Activated naive CD4-positive, alpha-beta T cell treated with anti-CD3 and anti-CD28 coated beads for 36 hours (primary cell): ENCODE measurements at regions not wholly inside any gene's neighbourhood (a gene's known extent, or its start where the extent isn't known, plus 50 kb on each side); places are given as distances from the start of the nearest gene placed in this dataset.
A peak's percentile ranks its signal among the peaks of the same experiment; 100 is the strongest.

ENCODE experiments used
- CTCF ChIA-PET: fragments of 350-600 bp; sonication (Branson Sonifier 250); formaldehyde crosslinking; loops from one replicate; lab custom pipeline; 2021; ENCODE audit warnings: antibody characterized with exemption; lab: Charles Lee
- DNase-seq: peaks from one replicate; pipeline ENCODE4 v3.0.0-alpha.2; 2020
- H3K27ac Mint-ChIP-seq: one replicate; pipeline ENCODE4 v1.8.0; 2021; ENCODE audit warnings: mild to moderate bottlenecking, mixed read lengths
- H3K27me3 Mint-ChIP-seq: one replicate; pipeline ENCODE4 v1.8.0; 2021; ENCODE audit warnings: low read depth, mixed read lengths
- H3K36me3 Mint-ChIP-seq: one replicate; pipeline ENCODE4 v1.8.0; 2021; ENCODE audit warnings: low read depth, mixed read lengths
- H3K4me1 Mint-ChIP-seq: one replicate; pipeline ENCODE4 v1.8.0; 2021; ENCODE audit warnings: low read depth, mixed read lengths
- H3K4me3 Mint-ChIP-seq: one replicate; pipeline ENCODE4 v1.8.0; 2021; ENCODE audit warnings: mild to moderate bottlenecking, moderate library complexity, mixed read lengths
- H3K9me3 Mint-ChIP-seq: one replicate; pipeline ENCODE4 v1.8.0; 2021; ENCODE audit warnings: mixed read lengths
- intact Hi-C: fragments of 100-400 bp; cut with micrococcal nuclease; formaldehyde crosslinking; loops from one replicate; pipeline ENCODE4 v1.15.1; 2023

GRCh38 chr9:121550041-121550440 lies 50.4 kb upstream of the GGTA1 start:
- intact Hi-C loops = loop anchor here (1.0 kb wide), 1 partner anchor 442 kb away; no protein-coding TSS in a partner anchor
- H3K27ac Mint-ChIP-seq = no peak overlapping the region
- CTCF ChIA-PET = interaction anchor here (0.6 to 1.8 kb wide), 6 partner anchors 10 to 134 kb away, joined by 3 to 9 read pairs (median 4); no protein-coding TSS in a partner anchor

DNA sequence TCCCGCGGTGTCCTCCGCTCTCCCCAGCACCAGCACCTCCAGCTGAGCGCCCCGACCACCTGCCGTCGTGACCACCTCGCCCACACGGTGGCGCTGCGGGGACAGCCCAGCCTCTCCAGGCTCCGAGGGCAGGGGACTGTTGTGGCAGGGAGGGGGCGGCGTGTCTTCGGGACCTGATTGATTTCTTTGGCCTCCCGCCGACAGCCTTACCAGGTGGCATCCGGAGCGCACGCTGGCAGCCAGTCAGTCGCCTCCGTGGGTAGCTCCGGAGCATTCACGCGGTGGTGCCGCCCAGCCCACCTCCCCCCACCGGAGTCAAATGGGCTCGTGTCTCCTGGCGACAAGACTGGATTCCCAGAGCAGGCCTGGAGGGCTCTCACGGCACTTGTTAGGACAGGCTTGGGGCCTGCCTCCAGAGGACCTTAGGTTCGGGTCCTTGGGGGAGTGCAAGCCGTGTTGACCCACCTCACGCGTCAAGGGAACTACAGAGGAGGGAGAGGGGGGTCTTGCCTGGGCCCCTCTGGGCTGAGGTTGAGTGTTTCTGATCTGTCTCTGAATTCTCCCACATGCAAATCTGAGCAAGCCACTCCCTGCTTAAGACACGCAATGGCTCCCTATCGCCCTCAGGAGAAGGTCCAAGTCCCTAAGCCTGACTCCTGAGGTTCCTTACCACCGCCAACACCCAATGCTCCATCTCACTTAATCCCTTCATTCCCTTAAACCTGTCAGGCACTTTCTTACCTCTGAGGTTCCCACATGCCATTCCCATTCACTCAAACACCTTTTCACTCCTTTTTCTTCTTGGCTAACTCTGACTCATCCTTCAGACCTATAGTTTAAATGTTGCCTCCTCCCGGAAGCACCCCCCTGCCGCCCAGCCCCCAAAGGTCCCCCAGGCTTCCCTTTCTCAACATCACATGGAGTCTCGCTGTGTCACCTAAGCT lies 51.2 kb upstream of the GGTA1 start:
- DNase-seq = peak; percentile 85
- Mint-ChIP-seq H3K4me1 (peaks cover 2% of the 10 kb centered on the region), H3K36me3 (no peaks in the 10 kb centered on the region), H3K9me3 (no peaks in the 10 kb centered on the region), H3K27me3 (peaks cover 29% of the 10 kb centered on the region), H3K4me3 (no peak overlapping the region), H3K27ac (no peak overlapping the region)
- CTCF ChIA-PET = interaction anchor here (0.6 to 1.8 kb wide), 7 partner anchors 9 to 133 kb away, joined by 3 to 9 read pairs (median 4); no protein-coding TSS in a partner anchor
- intact Hi-C loops = loop anchor here (1.0 kb wide), 1 partner anchor 441 kb away; no protein-coding TSS in a partner anchor

More at GRCh38 chr9:121550041-121550440, 50.4 kb upstream of the GGTA1 start:
- Mint-ChIP-seq H3K36me3 (no peaks in the 10 kb centered on the region), H3K27me3 (peaks cover 32% of the 10 kb centered on the region), H3K4me3 (no peak overlapping the region), H3K4me1 (peaks cover 2% of the 10 kb centered on the region), H3K9me3 (no peaks in the 10 kb centered on the region)
- no peak for DNase-seq

DNA sequence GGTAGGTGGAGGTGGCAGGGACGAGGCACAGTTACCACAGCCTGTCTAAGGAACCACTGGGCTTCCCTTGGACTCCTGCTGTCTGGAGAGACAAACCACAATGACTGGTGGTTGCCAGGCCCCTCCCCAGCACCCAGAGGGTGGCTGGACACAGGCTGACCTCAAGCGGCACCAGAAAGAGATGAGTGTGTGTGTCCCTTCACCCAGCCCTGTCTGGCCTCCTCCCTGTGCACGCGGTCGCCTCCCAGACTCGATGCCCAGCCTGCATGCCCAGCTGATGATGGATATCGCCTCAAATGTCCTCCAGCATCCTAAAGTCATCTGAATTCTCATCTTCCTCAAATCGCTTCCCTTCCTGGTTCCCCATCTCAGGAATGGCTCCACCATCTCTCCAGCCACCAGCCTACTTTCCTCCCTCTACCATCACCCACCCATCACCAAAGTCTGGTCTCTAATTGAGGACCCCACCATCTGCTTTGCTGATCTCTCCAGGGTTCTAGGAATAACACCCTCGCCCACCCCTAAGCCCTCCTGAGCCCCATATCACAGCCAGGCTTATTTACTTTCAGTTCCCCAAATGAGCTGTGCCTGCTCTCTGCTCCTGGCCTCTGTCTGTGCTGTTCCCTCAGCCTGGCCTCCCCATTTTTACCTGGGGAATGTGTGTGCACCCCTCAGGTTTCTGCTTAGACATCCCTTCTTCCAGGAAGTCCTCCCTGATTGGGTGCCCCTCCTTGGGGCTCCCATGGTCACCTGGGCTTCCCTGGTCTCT lies 52.5 kb upstream of the GGTA1 start:
- Mint-ChIP-seq H3K36me3 (no peaks in the 10 kb centered on the region), H3K9me3 (no peaks in the 10 kb centered on the region), H3K27me3 (peaks cover 27% of the 10 kb centered on the region), H3K27ac (no peak overlapping the region), H3K4me3 (no peak overlapping the region), H3K4me1 (peaks cover 2% of the 10 kb centered on the region)
- intact Hi-C loops = no loop called here
- CTCF ChIA-PET = no interaction called here
- no peak for DNase-seq

- H3K9me3 Mint-ChIP-seq = no peaks in the 10 kb centered on the region
- CTCF ChIA-PET = interaction anchor here (1.1 to 3.4 kb wide), 2 partner anchors 10 to 127 kb away, joined by 3 to 20 read pairs; no protein-coding TSS in a partner anchor
- H3K36me3 Mint-ChIP-seq = no peaks in the 10 kb centered on the region
- no peak overlapping the region for H3K27ac Mint-ChIP-seq
- DNase-seq = no peak
- no peak overlapping the region for H3K4me3 Mint-ChIP-seq
- intact Hi-C loops = no loop called here
- H3K27me3 Mint-ChIP-seq = peaks cover 9% of the 10 kb centered on the region
- H3K4me1 Mint-ChIP-seq = peaks cover 3% of the 10 kb centered on the region
Measured at GRCh38 chr9:121556082-121556481, 56.4 kb upstream of the GGTA1 start.

- H3K9me3 Mint-ChIP-seq = no peaks in the 10 kb centered on the region
- H3K27ac Mint-ChIP-seq = no peak overlapping the region
- H3K4me3 Mint-ChIP-seq = no peak overlapping the region
- peaks cover 6% of the 10 kb centered on the region for H3K27me3 Mint-ChIP-seq
- CTCF ChIA-PET = interaction anchor here (1.1 to 3.4 kb wide), 2 partner anchors 10 to 127 kb away, joined by 3 to 20 read pairs; no protein-coding TSS in a partner anchor
- no peaks in the 10 kb centered on the region for H3K36me3 Mint-ChIP-seq
- no peak for DNase-seq
- peaks cover 3% of the 10 kb centered on the region for H3K4me1 Mint-ChIP-seq
- intact Hi-C loops = no loop called here
Measured at GRCh38 chr9:121556580-121556979, 56.9 kb upstream of the GGTA1 start.

DNA sequence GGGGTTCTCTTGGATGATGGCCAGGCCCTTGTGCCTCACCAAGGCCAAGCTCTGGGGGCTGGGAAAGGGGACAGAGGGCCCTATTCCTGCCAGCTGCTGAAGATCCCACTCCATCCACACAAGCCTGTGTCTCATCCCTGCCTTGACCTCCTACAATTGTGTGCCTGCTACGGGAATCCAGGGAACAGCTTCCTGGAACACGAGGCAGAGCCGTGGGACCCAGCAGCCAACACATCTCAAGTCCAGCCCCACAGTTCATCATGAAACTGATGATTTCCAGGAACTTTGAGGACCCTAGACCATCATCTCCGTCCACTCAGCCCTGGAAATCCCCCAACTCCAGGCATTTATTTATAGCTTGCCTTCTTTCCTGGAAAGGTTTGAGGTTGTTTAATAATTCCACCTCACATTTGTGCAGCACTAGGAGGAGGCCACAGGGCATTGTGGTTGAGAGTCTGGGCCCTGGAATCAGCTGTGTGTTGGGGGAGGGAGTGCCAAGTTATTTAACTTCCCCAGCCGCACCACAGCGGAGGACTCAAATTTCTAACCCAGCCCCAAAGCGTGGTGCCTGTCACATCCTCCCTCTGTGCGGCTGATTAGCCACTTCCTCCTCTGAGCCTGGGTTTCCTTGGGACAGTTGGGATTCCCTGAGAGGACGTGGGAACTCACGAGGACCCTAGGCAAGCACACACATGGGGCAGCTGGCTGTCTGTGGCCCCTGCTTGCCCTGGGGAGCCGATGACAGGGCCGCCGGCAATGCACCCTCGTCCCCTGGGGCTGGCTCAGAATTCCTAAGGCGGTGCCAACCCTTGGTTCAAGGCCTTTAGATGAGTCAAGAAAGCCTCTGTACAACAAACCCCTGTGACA lies 58.2 kb upstream of the GGTA1 start:
- H3K4me1 Mint-ChIP-seq = peaks cover 3% of the 10 kb centered on the region
- peaks cover 4% of the 10 kb centered on the region for H3K27me3 Mint-ChIP-seq
- H3K27ac Mint-ChIP-seq = no peak overlapping the region
- intact Hi-C loops = no loop called here
- H3K9me3 Mint-ChIP-seq = no peaks in the 10 kb centered on the region
- CTCF ChIA-PET = interaction anchor here (0.6 to 3.4 kb wide), 3 partner anchors 12 to 638 kb away, joined by 3 to 20 read pairs (median 4); no protein-coding TSS in a partner anchor
- no peaks in the 10 kb centered on the region for H3K36me3 Mint-ChIP-seq
- peak; percentile 12 for DNase-seq
- H3K4me3 Mint-ChIP-seq = no peak overlapping the region

DNA sequence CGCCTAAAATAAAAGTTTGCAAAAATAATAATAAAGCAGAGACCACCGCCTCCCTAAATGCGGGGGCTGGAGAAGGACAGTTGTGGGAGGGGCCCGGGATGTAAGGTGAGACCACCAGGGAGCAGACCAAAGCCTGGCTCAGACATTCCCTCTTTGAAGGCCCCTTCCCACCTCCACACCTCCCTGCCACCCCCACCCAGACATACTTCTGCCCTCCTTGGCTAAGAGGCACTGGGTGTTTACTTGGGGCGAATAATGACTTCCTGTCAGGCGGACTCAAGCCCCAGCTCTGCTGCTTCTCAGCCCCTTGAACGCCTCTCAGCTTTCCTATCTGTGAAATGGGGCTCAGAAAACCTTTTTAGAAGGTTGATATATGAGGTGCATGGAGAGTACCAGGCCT lies 58.8 kb upstream of the GGTA1 start:
- H3K27ac Mint-ChIP-seq = no peak overlapping the region
- no peaks in the 10 kb centered on the region for H3K36me3 Mint-ChIP-seq
- CTCF ChIA-PET = interaction anchor here (3.4 kb wide), 1 partner anchor 12 kb away, joined by 20 read pairs; no protein-coding TSS in a partner anchor
- intact Hi-C loops = no loop called here
- H3K4me3 Mint-ChIP-seq = no peak overlapping the region
- H3K9me3 Mint-ChIP-seq = no peaks in the 10 kb centered on the region
- DNase-seq = no peak
- H3K27me3 Mint-ChIP-seq = peaks cover 4% of the 10 kb centered on the region
- peaks cover 3% of the 10 kb centered on the region for H3K4me1 Mint-ChIP-seq

DNA sequence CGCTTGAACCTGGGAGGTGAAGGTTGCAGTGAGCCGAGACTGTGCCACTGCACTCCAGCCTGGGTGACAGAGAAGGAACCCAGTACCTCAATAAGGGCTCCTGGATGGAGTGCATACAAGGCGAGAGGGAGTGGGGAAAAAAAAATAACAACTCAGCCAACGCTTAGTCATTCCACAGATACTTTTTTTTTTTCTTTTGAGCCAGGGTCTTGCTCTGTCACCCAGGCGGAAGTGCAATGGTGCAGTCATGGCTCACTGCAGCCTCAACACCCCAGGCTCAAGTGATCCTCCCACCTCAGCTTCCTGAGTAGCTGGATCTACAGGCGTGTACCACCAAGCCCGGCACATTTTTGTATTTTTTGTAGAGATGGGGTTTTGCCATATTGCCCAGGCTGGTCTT lies 59.5 kb upstream of the GGTA1 start:
- Mint-ChIP-seq H3K4me1 (peaks cover 3% of the 10 kb centered on the region), H3K27me3 (peaks cover 4% of the 10 kb centered on the region), H3K9me3 (no peaks in the 10 kb centered on the region), H3K27ac (no peak overlapping the region), H3K36me3 (no peaks in the 10 kb centered on the region), H3K4me3 (no peak overlapping the region)
- no peak for DNase-seq
- CTCF ChIA-PET = interaction anchor here (1.5 kb wide), 1 partner anchor 9 kb away, joined by 3 read pairs; no protein-coding TSS in a partner anchor
- intact Hi-C loops = no loop called here

DNA sequence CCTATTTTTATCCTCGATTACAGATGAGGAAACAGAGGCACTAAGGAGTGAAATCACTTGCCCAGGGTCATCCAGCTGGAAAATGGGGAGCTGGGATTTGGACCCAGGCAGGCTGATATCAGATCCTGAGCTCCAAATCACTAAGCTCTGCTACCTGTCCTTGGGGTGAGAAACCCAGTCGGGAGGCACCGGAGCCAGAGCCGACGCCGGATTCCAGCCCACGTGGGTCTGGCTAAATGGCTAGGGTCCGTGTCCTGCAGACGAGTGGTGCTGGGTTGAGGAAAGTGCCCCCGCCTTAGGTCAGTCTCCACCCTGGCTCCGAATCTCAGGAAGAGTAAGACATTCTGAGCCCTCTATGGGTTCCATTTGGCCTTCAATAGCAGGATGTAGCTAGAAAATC lies 61.3 kb upstream of the GGTA1 start:
- Mint-ChIP-seq H3K4me1 (peaks cover 3% of the 10 kb centered on the region), H3K36me3 (no peaks in the 10 kb centered on the region), H3K4me3 (no peak overlapping the region), H3K9me3 (no peaks in the 10 kb centered on the region), H3K27me3 (peaks cover 4% of the 10 kb centered on the region), H3K27ac (no peak overlapping the region)
- no peak for DNase-seq
- intact Hi-C loops = no loop called here
- CTCF ChIA-PET = interaction anchor here (1.2 kb wide), 1 partner anchor 15 kb away, joined by 4 read pairs; no protein-coding TSS in a partner anchor

GRCh38 chr9:121561385-121562222 lies 62.0 kb upstream of the GGTA1 start:
- no peak for DNase-seq
- Mint-ChIP-seq H3K36me3 (no peaks in the 10 kb centered on the region), H3K9me3 (no peaks in the 10 kb centered on the region), H3K27ac (no peak overlapping the region), H3K4me3 (no peak overlapping the region), H3K27me3 (peaks cover 4% of the 10 kb centered on the region), H3K4me1 (peaks cover 3% of the 10 kb centered on the region)
- intact Hi-C loops = no loop called here
- CTCF ChIA-PET = interaction anchor here (1.2 kb wide), 1 partner anchor 15 kb away, joined by 4 read pairs; no protein-coding TSS in a partner anchor
